Glutamatergic neuron (in vitro differentiated cells): ENCODE measurements at regions not wholly inside any gene's neighbourhood (a gene's known extent, or its start where the extent isn't known, plus 50 kb on each side); places are given as distances from the start of the nearest gene placed in this dataset.

Experiments
- DNase-seq: peaks from one replicate; pipeline ENCODE4 v3.0.0; 2022
- H3K27ac Mint-ChIP-seq: one replicate; pipeline ENCODE4 v1.8.0; 2020; ENCODE audit warnings: mild to moderate bottlenecking, mixed read lengths, inconsistent platforms; ENCODE audit not compliant: unreplicated experiment
- H3K27me3 Mint-ChIP-seq: one replicate; pipeline ENCODE4 v1.8.0; 2020; ENCODE audit warnings: mild to moderate bottlenecking, moderate library complexity, mixed read lengths, inconsistent platforms; ENCODE audit not compliant: unreplicated experiment
- H3K36me3 Mint-ChIP-seq: one replicate; pipeline ENCODE4 v1.8.0; 2020; ENCODE audit warnings: mild to moderate bottlenecking, mixed read lengths, inconsistent platforms; ENCODE audit not compliant: unreplicated experiment
- H3K4me1 Mint-ChIP-seq: one replicate; pipeline ENCODE4 v1.8.0; 2020; ENCODE audit warnings: mild to moderate bottlenecking, low read depth, mixed read lengths, inconsistent platforms; ENCODE audit not compliant: unreplicated experiment
- H3K4me3 Mint-ChIP-seq: one replicate; pipeline ENCODE4 v1.8.0; 2020; ENCODE audit warnings: mild to moderate bottlenecking, mixed read lengths, inconsistent platforms; ENCODE audit not compliant: unreplicated experiment
- H3K9me3 Mint-ChIP-seq: one replicate; pipeline ENCODE4 v1.8.0; 2020; ENCODE audit warnings: mild to moderate bottlenecking, moderate library complexity, mixed read lengths, inconsistent platforms; ENCODE audit not compliant: unreplicated experiment
- CTCF ChIP-seq: fragments of 200-600 bp; sonication (generic); IDR thresholded peaks from one replicate; pipeline ENCODE4 v1.5.0; 2021; ENCODE audit not compliant: partially characterized antibody, unreplicated experiment

GRCh38 chr5:29905626-29906353, 1287.7 kb upstream of the CDH6 start:
- no peak overlapping the region for H3K27ac Mint-ChIP-seq
- H3K36me3 Mint-ChIP-seq = no peaks in the 10 kb centered on the region
- no peaks in the 10 kb centered on the region for H3K27me3 Mint-ChIP-seq
- DNase-seq = no peak
- H3K4me3 Mint-ChIP-seq = no peak overlapping the region
- H3K9me3 Mint-ChIP-seq = no peaks in the 10 kb centered on the region
- H3K4me1 Mint-ChIP-seq = no peaks in the 10 kb centered on the region
- TF ChIP-seq CTCF = no peak

GRCh38 chr5:29902859-29903258, 1290.6 kb upstream of the CDH6 start:
- Mint-ChIP-seq H3K27me3 (no peaks in the 10 kb centered on the region), H3K4me3 (no peak overlapping the region), H3K36me3 (no peaks in the 10 kb centered on the region), H3K4me1 (no peaks in the 10 kb centered on the region), H3K27ac (no peak overlapping the region), H3K9me3 (no peaks in the 10 kb centered on the region)
- no peak for DNase-seq
- no peak for TF ChIP-seq CTCF

GRCh38 chr5:29899583-29899982, 1293.9 kb upstream of the CDH6 start:
- TF ChIP-seq CTCF = no peak
- no peaks in the 10 kb centered on the region for H3K4me1 Mint-ChIP-seq
- no peaks in the 10 kb centered on the region for H3K9me3 Mint-ChIP-seq
- no peak for DNase-seq
- H3K36me3 Mint-ChIP-seq = no peaks in the 10 kb centered on the region
- no peak overlapping the region for H3K27ac Mint-ChIP-seq
- H3K27me3 Mint-ChIP-seq = no peaks in the 10 kb centered on the region
- no peak overlapping the region for H3K4me3 Mint-ChIP-seq

- Mint-ChIP-seq H3K36me3 (no peaks in the 10 kb centered on the region), H3K27me3 (no peaks in the 10 kb centered on the region), H3K27ac (no peak overlapping the region), H3K9me3 (no peaks in the 10 kb centered on the region), H3K4me1 (peaks cover 4% of the 10 kb centered on the region), H3K4me3 (no peak overlapping the region)
- no peak for DNase-seq
- TF ChIP-seq CTCF = no peak
These were observed 1295.6 kb upstream of the CDH6 start for GRCh38 chr5:29897916-29898315.

GRCh38 chr5:29896646-29897045, 1296.8 kb upstream of the CDH6 start:
- Mint-ChIP-seq H3K9me3 (no peaks in the 10 kb centered on the region), H3K4me1 (peaks cover 4% of the 10 kb centered on the region), H3K36me3 (no peaks in the 10 kb centered on the region), H3K4me3 (no peak overlapping the region), H3K27ac (no peak overlapping the region), H3K27me3 (no peaks in the 10 kb centered on the region)
- DNase-seq = no peak
- TF ChIP-seq CTCF = no peak
